Pulmonary artery endothelial cell (primary cell): ENCODE measurements at regions not wholly inside any gene's neighbourhood (a gene's known extent, or its start where the extent isn't known, plus 50 kb on each side); places are given as distances from the start of the nearest gene placed in this dataset.
"Not testable (repeated sequence)": the region's sequence is repeated elsewhere in the genome, so short reads cannot be mapped to it uniquely, and the experiment has no call there.

Experiments
- DNase-seq: peaks from one replicate; pipeline ENCODE4 v3.0.0-alpha.2; 2011; ENCODE audit warnings: low read depth, low spot score

DNA sequence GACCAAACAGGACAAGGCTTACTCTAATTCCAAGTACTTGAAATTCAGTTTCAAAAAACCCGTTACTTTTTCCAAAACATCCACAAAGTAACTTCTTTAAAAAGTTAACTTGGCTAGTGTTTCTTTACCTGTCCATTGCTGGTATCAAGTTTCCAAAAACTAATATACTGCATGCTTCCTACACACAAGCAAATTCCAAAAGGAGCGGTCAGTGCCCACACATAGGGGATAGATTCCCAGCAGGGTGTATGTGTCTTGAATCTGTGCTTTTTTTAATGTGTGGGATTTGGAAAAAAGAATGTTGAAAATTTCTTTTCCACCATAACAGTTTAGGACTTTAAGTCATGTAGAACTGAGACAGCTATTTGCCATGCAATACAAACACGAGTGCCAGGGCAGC is 367.8 kb upstream of the SOX9 start:
- no peak for DNase-seq

DNA sequence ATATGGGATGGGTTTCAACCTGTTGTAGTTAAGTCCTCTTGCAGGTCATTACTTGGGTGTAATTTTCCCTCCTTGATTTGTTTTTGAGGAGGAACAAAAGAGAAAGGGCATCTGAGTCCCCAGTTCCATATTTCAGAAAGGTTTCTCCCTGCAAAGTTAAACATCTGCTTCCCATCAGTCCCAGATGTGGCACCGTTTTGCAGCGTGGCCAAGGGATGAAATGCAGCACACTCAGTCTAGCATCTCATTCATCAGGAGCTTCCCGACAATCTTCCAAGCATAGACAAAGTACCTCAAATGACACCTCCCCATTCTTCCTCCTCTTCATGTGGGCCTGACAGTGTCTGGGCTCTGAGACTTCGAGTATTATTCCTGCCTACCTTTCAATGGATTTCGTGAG is 363.7 kb upstream of the SOX9 start:
- no peak for DNase-seq

DNA sequence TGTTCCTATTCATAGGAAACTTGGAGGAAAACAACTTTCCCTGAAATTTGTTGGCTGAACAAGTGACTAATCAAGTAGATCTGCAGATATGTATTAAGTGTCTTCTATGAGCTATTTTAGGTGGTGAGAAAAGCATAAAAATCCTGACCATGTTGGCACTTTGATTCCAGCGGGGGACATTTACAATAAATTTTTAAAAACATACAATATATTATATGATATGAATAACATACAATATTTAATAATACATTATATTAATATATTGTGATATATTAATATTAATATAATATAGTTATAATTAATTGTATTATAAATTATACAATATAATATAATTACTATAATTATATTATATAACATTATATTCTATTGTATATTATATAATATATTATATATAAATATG is 362.9 kb upstream of the SOX9 start:
- DNase-seq: no peak

DNA sequence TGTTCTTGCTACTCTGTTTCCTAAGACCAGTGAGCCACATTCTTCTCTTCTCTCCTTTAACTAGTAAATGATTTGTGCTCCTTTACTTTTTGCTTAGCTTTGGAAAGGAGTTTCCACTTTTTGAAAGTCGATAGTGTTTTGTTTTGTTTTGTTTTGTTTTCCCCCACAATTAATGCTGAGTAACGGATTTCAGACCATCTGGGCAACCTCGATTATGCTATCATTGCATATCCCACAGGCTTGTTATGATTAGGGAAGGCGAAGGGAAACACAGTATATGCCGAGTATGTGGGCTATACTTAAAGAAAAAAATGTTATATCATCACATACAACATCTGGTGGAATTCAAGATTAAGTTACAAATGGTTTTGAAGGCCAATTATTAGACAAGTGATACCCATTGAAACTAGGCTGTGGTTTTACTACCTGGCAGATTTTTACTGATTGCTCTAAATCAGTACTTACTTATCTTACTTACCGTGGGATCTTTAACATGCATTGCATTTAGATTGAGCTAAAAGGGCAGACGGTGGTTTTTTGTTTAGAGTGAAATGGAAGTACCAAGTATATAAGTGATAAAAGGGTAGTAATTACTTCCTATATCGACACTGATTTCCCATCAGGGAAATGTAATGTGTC is 361.3 kb upstream of the SOX9 start:
- no peak for DNase-seq

DNA sequence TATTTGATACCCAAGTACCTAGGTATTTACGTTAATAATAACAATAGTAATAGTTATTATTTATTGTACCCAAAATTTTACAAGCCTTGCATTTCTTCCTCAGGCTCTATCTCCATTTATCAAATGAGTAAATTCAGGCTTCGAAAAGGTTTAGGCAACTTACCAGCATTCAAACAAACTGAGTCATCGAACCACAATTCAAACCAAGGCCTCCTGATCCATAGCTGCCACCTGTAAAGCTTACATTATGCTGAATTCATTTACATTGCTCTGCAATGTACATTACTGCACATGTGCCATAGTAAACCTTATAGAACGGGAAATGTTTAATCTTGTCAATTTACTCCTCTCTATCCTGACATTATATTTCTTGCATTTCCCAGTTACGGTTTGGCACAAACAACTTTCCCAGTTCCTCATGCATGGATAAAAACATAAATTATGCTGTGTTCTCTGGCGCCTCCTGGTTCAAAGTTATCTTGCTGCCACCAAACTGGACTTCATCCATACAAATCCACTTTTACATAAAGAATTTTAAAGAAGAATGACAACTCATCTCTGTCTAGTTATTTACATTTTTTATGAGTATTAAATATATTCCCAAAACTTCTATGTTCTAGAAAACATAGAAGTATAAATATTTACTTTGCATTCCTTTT is 360.6 kb upstream of the SOX9 start:
- no peak for DNase-seq

DNA sequence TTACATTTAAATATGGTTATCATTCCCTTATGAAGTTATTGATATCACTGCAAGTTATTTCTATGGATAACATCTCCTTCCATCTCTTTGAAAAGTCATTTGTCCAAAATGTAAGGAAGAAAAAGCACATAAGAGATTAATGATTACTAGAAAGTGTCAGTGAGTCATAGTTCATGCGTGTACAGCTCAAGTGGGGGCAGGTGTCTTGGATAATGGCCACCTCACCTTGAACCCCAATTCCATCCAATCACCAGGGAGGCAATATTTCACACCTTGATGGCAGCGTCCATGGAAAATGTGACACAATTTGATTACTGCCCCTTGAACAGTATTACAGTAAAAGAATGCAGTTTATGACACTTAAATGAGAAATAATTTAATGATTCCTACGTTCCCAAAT is 358.3 kb upstream of the SOX9 start:
- DNase-seq: no peak

DNA sequence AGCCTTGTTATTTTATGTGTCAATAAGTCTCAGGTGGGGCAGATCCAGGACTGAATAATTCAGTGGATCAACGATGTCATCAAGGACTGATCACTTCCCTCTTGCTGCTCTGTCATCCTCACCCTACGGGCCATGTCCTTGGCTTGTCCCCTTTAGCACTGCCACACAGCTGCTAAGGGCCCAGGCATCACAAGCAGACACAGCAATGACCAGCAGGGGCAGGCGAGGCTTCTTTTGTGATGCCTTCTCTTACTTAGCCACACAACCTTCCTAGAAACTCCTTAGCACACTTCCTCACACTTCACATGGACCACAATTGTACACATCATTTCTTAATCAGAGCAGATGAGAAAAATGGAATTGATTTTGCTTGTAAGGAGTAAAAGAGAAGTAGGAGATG is 356.3 kb upstream of the SOX9 start:
- no peak for DNase-seq

DNA sequence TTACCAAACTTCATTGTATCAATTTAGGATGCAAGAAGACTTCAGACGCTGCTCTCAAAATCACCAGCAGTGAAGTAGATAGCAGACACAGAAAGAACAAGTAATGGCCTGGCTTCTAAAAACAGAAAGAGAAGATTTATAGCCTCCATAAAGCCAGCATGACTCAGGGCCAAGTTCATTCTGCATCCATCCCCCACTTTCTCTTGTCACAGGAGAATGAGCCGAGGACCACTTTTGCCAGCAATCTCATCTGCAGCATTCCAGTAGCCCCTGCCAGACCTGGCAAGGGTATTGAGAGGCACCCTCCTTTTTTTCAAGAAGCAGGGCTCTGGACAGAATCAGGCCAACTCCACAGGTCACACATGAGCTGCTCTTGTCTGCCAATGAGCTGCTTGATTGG is 355.4 kb upstream of the SOX9 start:
- no peak for DNase-seq

DNA sequence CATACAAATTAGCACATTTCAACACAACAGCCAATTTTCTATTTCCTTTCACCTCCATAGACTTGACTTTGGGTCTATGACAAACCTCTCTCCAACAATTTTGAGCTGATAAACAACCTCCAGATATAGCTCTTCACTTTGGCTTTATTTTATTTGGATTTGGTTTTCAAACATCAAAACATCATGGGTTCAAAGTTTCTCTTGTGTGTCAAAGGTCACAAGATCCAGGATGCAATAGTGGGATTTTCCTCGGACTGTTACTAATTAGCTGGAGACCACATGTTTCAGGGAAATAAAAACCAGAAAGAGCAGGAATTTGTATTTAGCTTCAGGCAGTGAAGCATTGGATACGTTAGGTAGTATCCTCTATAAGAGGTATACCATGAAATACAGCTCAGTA is 351.0 kb upstream of the SOX9 start:
- no peak for DNase-seq

DNA sequence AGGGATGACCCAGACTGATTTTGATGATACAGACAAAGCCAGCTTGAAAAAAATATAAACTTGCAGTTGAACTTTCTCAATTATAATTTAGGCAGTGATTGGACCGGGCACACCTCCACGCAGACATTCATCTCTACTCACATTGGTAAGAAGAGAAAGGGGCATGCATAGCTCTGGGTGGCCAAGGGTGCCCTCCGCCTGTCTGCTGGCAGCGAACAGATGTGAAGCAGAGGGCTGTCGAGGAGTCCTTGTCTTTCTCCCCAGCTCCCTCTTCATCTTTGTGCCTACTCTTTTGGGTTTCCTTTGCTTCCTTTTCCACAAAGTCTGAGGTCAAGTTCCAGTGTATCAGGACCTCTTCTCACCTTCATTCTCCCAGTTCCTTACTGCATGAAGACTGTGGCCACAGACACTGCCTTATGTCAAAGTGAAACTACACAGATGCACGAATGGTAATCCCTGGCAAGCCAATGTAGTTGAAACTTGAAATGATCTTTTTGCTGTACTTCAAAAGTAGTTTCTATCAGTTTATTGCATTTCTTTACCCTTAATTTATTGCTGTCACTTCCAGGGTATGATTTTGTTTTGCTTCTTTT is 343.7 kb upstream of the SOX9 start:
- DNase-seq: no peak

DNA sequence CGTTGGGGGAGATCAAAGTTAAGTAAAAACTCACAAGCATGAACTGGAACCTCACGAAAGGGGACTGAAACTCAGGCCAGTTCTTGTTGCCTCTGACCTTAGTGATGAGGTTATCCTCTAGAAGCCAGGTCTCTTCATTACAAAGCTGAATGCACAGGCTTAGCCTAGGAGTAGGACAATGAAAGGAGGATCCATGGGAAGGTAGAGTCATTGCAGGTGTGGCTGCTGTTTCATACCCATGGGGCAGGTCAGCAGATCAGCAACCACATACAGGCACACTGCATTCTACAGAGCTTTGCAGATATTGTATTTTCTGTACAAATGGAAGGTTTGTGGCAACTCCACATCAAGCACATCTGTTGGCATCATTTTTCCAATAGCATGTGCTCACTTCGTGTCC is 341.3 kb upstream of the SOX9 start:
- no peak for DNase-seq

DNA sequence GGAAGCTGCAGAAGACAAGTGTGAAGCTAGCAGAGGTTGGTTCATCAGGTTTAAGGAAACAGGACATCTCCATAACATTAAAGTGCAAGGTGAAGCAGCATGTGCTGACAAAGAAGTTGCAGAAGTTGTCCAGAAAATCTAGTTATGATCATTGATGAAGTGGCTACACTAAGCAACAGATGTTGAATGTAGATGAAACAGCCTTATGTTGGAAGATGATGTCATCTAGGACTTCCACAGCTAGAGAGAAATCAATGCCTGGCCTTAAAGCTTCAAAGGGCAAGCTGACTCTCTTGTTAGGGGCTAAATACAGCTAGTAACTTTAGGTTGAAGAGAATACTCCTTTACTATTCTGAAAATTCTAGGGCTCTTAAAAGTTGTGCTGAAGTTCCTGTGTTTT is 340.2 kb upstream of the SOX9 start:
- no peak for DNase-seq

DNA sequence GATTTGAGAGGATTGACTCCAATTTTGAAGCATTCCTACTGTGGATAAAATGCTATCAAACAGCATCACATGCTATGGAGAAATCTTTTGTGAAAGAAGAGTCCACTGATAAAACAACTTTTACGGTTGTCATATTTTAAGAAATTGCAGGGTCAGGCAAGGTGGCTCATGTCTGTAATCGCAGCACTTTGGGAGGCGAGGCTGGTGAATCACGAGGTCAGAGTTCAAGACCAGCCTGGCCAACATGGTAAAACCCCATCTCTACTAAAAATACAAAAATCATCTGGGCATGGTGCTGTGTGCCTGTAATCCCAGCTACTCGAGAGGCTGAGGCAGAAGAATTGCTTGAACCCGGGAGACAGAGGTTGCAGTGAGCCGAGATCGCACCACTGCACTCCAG is 338.8 kb upstream of the SOX9 start:
- not testable (repeated sequence) for DNase-seq

DNA sequence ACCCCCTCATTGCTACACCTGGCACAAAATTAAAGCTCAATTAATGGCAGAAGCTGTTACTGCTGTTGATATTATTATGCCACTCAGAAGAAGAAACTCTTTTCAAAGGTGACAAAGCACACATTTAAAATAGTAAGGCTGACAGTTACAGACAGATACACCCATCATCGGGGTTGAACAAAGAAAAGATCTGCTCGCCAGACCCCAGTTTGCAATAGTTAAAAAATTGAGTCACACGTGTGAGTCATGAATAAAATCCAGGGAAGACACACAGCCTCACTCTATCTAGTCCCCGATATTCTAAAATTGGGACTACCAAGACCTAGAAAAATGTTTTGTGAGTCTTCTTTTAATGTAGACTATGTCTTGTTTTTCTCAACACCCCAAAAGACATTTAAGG is 330.0 kb upstream of the SOX9 start:
- no peak for DNase-seq

DNA sequence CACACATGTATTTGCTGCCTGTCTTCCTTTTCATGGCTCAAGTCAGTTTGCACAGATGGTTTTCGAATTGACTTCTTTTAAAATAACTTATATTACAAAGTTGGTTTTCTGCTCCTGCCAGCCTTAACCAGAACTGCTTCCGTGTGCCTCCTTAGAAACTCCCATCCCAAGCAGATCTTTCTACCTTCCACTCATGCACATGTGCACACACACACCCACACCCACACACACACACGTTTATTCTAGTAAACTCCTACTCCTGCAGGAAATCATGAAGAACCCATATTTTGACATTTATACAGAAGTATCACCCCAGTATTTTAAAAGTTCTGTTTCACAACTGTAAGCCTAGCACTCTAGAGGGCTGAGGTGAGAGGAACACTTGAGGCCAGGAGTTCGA is 329.5 kb upstream of the SOX9 start:
- DNase-seq: no peak

DNA sequence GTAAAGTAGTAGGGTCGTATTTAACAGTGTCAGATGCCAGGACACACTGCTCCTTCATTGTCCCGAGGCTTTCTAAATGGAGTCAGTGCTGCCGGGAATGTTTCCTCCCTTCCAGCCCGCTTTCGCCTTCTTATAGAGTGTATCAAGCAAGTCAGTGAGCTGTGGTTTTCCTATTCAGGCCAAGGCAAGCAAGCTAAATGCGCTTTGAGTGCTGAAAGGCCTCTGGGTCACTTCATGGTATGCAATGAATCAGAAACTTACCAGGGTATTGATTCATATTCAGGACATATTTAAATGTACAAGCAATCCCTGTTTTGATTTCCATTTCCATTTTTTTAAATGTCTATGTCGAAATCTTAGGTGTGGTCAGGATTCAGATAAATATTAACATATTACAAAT is 327.9 kb upstream of the SOX9 start:
- no peak for DNase-seq

DNA sequence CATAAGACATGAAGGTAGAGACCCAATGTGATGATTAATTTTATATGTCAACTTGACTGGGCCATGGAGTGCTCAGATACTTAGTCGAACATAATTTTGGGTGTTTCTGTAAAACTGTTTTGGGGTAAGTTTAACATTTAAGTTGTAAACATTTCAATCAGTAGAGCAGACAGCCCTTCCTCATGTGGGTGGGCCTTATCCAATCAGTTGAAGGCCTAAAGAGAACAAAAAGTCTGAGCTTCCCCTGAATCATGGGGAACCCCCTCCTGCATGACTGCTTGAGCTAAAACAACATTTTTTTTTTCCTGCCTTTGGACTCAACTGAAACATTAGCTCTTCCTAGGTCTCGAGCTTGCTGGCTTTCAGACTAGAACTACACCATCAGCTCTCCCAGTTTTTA is 327.3 kb upstream of the SOX9 start:
- no peak for DNase-seq

DNA sequence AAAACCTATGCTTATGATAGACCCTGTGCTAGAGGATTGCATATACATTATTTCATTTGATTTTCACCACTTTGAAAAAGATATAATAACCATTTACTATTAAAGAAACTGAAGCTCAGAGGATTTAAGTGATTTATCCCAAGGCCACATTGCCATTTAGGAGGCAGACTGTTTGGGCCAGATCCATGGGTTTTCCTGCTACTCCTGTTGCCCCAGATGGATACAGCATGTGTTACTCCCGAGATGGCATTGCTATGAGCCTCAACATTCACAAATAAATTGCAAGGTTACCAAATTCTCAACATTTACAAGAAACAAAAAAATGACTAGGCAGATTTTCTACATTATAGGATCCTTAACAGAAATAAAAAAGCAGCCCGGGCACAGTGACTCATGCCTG is 322.1 kb upstream of the SOX9 start:
- no peak for DNase-seq

DNA sequence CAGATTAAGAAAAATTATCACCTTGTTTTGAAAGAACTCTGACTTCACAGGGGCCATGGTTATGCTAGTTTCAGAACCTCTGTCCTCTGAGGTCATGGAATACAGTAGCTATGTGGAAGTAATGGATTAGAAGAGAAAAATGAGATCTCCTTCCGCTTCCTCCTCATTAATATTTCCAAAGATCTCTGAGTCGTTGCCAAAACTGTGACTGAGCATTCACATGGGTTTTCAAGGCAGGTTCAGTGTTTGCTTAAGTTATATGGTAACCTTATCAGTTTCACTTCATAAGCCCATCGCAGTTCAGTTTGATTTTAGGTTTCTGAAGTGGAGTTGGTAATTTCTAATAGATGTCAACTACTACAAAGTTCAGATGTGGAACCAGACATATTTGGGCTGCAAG is 321.2 kb upstream of the SOX9 start:
- no peak for DNase-seq

DNA sequence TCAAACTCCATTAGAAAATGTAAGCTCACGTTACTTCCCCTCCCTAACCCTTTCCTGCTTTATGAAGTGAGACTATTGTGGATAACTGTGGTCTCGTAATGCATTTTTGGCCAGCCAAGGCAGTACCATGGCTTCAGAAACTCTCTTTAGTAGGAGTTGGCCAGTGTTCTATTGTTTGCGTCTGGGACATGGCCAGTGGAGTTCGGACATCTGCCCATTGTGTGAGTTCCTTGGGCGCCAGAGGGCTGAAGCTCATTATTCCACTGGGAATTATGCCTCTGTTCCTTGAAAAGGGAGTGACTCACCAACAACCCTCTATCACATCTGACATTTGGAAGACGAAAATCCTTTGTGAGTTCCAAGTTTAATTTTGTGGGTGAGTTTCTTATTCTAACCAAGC is 319.5 kb upstream of the SOX9 start:
- DNase-seq: no peak

DNA sequence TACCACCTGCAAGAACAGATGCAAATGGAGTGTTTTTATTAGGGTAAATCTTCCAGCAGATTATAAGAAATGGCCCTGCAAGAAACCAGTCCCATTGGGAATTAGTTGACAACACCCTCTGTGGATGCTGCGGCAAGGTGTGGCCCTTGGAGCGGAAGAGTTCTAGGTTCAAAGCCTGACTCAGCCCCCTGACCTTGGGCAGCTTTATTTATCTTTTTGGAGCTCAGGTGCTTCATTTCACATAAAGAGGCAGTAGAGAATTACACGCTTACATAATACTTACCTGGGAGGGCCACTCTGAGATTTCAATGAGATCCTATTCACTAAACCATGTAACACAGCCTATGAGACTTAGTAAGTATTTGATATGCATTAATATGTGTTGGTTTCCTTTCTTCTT is 318.2 kb upstream of the SOX9 start:
- no peak for DNase-seq

DNA sequence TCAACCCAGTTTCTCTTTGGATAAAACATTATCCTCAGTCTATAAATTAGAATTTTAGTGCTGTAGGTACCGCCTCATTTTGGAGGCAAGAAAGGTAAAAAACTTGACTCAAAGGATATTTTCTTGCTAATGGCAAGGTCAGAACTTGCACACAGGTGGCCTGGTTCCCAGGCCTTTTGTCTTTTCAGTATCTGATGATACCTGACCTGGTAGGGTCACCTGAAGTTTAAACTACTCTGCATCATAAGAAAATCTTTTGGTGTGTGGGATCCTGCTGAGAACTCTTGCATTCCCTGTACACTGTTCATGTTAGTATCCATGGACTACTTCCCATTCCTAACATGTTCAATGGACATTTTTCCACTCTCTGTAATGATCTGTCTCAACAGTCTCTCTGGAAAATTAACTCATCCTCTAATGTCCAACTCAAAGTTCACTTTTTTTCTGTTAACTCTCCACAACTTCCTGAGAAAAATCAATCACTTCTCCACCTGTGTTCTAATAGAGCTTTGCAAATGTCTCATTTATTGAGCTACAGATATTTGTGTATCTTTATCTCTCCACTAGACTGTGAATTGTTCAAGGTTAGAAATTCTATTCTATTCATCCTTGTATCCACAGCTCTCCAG is 317.1 kb upstream of the SOX9 start:
- DNase-seq: no peak

DNA sequence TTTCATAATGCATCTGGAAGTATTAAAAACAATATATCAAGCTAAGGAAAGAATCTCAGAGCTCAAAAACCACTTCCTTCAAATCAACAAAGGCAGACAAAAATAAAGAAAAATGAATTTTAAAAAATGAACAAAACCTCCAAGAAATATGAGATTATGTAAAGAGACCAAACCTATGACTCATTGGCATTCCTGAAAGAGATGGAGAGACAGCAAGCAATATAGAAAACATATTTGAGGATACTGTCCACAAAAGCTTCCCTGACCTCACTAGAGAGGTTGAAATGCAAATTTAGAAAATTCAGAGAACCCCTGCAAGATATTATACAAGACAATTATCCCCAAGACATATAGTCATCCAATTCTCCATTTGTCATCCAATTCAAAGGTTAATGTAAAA is 311.3 kb upstream of the SOX9 start:
- DNase-seq: no peak
